ENCODE measurements at regions not wholly inside any gene's neighbourhood (a gene's known extent, or its start where the extent isn't known, plus 50 kb on each side); places are given as distances from the start of the nearest gene placed in this dataset.
"Not testable (repeated sequence)": the region's sequence is repeated elsewhere in the genome, so short reads cannot be mapped to it uniquely, and the experiment has no call there.

- DNase-seq (ENCODE audit: low read depth, low spot score); in situ Hi-C loops (cut with HindIII; ENCODE audit: low sequenced_read_pairs); H3K4me3 ChIP-seq (ENCODE audit: low read depth, low read length): not testable (repeated sequence)
Measured at GRCh38 chr15:20142906-20143305, 398.7 kb downstream of the GOLGA6L6 start.

DNA sequence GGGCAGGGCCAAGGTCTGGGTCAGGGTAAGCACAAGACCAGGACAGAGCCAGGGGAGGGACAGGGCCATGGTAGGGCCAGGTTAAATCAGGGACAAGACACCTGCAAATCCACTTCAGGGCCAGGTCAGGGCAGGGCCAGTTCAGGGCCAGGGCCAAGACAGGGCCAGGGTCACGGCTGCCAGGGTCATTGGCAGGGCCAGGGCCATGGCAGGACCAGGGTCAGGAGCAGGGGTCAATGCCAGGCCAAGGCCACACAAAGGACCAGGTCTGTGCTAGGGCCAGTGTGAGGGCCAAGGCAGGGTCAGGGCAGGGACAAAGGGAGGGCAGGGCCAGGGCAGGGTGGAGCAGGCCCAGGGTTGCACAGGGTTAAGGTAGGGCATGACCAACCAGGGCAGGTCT lies 399.2 kb downstream of the GOLGA6L6 start:
- not testable (repeated sequence) for H3K4me3 ChIP-seq (ENCODE audit: low read depth, low read length); DNase-seq (ENCODE audit: low read depth, low spot score)

DNA sequence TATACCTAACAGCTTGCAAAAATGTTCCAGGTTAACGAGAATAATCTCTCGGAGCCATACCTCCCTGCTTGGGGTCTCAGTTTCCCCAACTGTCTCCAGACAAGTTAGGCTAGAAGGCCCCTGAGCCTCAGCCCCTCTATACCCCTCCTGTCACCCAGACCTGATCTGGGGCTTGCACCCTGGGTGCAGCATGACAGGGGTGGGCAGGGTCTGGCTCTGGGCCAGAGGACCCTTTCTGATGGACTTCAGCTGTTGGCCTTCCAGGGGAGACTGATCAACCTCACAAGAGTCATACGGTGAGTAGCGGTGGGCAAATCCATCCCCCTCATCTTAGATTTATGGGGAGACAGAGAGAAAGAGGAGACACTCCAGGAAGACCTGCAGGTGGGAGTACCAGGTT lies 416.9 kb downstream of the GOLGA6L6 start:
- in situ Hi-C loops (cut with HindIII; ENCODE audit: low sequenced_read_pairs); DNase-seq (ENCODE audit: low read depth, low spot score); H3K4me3 ChIP-seq (ENCODE audit: low read depth, low read length): not testable (repeated sequence)

More for the DNA sequence above, 399.2 kb downstream of the GOLGA6L6 start:
- in situ Hi-C loops (cut with HindIII; ENCODE audit: low sequenced_read_pairs) = not testable (repeated sequence)

- DNase-seq (ENCODE audit: low read depth, low spot score) = no peak
- H3K4me3 ChIP-seq (ENCODE audit: low read depth, low read length) = no peak overlapping the region
- in situ Hi-C loops (cut with HindIII; ENCODE audit: low sequenced_read_pairs) = no loop called here
- TF ChIP-seq, protein P1, sequence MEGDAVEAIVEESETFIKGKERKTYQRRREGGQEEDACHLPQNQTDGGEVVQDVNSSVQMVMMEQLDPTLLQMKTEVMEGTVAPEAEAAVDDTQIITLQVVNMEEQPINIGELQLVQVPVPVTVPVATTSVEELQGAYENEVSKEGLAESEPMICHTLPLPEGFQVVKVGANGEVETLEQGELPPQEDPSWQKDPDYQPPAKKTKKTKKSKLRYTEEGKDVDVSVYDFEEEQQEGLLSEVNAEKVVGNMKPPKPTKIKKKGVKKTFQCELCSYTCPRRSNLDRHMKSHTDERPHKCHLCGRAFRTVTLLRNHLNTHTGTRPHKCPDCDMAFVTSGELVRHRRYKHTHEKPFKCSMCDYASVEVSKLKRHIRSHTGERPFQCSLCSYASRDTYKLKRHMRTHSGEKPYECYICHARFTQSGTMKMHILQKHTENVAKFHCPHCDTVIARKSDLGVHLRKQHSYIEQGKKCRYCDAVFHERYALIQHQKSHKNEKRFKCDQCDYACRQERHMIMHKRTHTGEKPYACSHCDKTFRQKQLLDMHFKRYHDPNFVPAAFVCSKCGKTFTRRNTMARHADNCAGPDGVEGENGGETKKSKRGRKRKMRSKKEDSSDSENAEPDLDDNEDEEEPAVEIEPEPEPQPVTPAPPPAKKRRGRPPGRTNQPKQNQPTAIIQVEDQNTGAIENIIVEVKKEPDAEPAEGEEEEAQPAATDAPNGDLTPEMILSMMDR (IDR thresholded peaks at IDR 0.05; ENCODE audit: low read depth, low read length) = no peak
Measured at GRCh38 chr15:20106026-20106425, 435.6 kb downstream of the GOLGA6L6 start.

GRCh38 chr15:20105011-20105990 lies 436.3 kb downstream of the GOLGA6L6 start:
- in situ Hi-C loops (cut with HindIII; ENCODE audit: low sequenced_read_pairs); DNase-seq (ENCODE audit: low read depth, low spot score); H3K4me3 ChIP-seq (ENCODE audit: low read depth, low read length): not testable (repeated sequence)

DNA sequence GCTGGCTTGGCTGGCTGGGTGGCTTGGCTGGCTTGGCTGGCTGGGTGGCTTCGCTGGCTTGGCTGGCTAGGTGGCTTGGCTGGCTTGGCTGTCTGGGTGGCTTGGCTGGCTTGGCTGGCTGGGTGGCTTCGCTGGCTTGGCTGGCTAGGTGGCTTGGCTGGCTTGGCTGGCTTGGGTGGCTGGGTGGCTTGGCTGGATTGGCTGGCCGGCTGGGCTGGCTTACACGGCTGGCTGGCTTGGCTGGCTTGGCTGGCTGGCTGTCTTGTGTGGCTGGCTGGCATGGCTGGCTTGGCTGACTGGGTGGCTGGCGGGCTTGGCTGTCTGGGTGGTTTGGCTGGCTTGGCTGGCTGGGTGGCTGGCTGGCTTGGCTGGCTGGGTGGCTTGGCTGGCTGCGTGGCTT lies 437.0 kb downstream of the GOLGA6L6 start:
- DNase-seq (ENCODE audit: low read depth, low spot score); H3K4me3 ChIP-seq (ENCODE audit: low read depth, low read length); in situ Hi-C loops (cut with HindIII; ENCODE audit: low sequenced_read_pairs): not testable (repeated sequence)

- DNase-seq (ENCODE audit: low read depth, low spot score); H3K4me3 ChIP-seq (ENCODE audit: low read depth, low read length); in situ Hi-C loops (cut with HindIII; ENCODE audit: low sequenced_read_pairs): not testable (repeated sequence)
Measured at GRCh38 chr15:20102862-20103261, 438.7 kb downstream of the GOLGA6L6 start.

DNA sequence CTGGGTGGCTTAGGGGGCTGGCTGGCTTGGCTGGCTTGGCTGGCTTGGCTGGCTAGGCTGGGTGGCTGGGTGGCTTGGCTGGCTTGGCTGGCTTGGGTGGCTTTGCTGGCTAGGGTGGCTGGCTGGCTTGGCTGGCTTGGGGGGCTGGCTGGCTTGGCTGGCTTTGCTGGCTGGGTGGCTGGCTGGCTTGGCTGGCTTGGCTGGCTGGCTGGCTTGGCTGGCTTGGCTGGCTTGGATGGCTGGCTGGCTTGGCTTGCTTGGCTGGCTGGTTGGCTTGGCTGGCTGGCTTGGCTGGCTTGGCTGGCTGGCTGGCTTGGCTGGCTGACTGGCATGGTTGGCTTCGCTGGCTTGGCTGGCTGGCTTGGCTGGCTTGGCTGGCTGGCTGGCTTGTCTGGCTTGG lies 439.4 kb downstream of the GOLGA6L6 start:
- H3K4me3 ChIP-seq (ENCODE audit: low read depth, low read length); DNase-seq (ENCODE audit: low read depth, low spot score); in situ Hi-C loops (cut with HindIII; ENCODE audit: low sequenced_read_pairs): not testable (repeated sequence)

DNA sequence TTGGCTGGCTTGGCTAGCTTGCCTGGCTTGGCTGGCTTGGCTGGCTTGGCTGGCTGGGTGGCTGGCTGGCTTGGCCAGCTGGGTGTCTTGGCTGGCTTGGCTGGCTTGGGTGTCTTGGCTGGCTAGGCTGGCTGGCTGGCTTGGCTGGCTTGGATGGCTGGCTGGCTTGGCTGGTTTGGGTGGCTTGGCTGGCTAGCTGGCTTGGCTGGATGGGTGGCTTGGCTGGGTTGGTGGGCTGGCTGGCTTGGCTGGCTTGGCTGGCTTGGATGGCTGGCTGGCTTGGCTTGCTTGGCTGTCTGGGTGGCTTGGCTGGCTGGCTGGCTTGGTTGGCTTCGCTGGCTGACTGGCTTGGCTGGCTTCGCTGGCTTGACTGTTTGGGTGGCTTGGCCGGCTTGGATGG lies 440.3 kb downstream of the GOLGA6L6 start:
- DNase-seq (ENCODE audit: low read depth, low spot score); in situ Hi-C loops (cut with HindIII; ENCODE audit: low sequenced_read_pairs); H3K4me3 ChIP-seq (ENCODE audit: low read depth, low read length): not testable (repeated sequence)

GRCh38 chr15:20100604-20101270 lies 440.9 kb downstream of the GOLGA6L6 start:
- in situ Hi-C loops (cut with HindIII; ENCODE audit: low sequenced_read_pairs); DNase-seq (ENCODE audit: low read depth, low spot score); H3K4me3 ChIP-seq (ENCODE audit: low read depth, low read length): not testable (repeated sequence)

GRCh38 chr15:20095699-20096303 lies 445.8 kb downstream of the GOLGA6L6 start:
- in situ Hi-C loops (cut with HindIII; ENCODE audit: low sequenced_read_pairs); DNase-seq (ENCODE audit: low read depth, low spot score); H3K4me3 ChIP-seq (ENCODE audit: low read depth, low read length): not testable (repeated sequence)

- in situ Hi-C loops (cut with HindIII; ENCODE audit: low sequenced_read_pairs); DNase-seq (ENCODE audit: low read depth, low spot score); H3K4me3 ChIP-seq (ENCODE audit: low read depth, low read length): not testable (repeated sequence)
Measured at GRCh38 chr15:20089541-20089940, 452.1 kb downstream of the GOLGA6L6 start.

- H3K4me3 ChIP-seq (ENCODE audit: low read depth, low read length); DNase-seq (ENCODE audit: low read depth, low spot score); in situ Hi-C loops (cut with HindIII; ENCODE audit: low sequenced_read_pairs): not testable (repeated sequence)
Measured at GRCh38 chr15:20084026-20084425, 457.6 kb downstream of the GOLGA6L6 start.

- in situ Hi-C loops (cut with HindIII; ENCODE audit: low sequenced_read_pairs); H3K4me3 ChIP-seq (ENCODE audit: low read depth, low read length); DNase-seq (ENCODE audit: low read depth, low spot score): not testable (repeated sequence)
Measured at GRCh38 chr15:20074082-20074481, 467.5 kb downstream of the GOLGA6L6 start.

- DNase-seq (ENCODE audit: low read depth, low spot score); in situ Hi-C loops (cut with HindIII; ENCODE audit: low sequenced_read_pairs): not testable (repeated sequence)
Measured at GRCh38 chr15:20069043-20069442, 472.6 kb downstream of the GOLGA6L6 start.

DNA sequence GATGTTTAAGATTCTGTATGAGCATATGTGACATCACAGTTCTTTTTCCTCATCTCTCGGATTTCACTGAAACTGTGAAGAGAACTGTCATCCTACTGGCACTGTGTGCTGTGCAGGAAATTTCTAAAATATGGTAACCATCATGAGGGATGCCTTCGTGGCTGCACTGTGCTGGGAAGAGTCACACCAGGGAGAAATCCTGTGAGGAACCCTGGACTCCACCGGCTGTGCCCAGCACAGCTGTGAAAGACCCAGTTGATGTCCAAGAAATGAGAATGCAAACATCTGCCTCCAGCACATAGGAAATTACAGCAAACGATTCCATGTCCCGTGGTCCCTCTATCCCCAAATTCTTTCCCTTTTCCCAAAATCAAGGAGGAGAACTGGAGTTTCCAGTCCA lies 475.4 kb downstream of the GOLGA6L6 start:
- in situ Hi-C loops (cut with HindIII; ENCODE audit: low sequenced_read_pairs); H3K4me3 ChIP-seq (ENCODE audit: low read depth, low read length); DNase-seq (ENCODE audit: low read depth, low spot score): not testable (repeated sequence)

More at GRCh38 chr15:20069043-20069442, 472.6 kb downstream of the GOLGA6L6 start:
- H3K4me3 ChIP-seq (ENCODE audit: low read depth, low read length) = not testable (repeated sequence)
